ENCODE measurements at regions not wholly inside any gene's neighbourhood (a gene's known extent, or its start where the extent isn't known, plus 50 kb on each side); places are given as distances from the start of the nearest gene placed in this dataset.

DNA sequence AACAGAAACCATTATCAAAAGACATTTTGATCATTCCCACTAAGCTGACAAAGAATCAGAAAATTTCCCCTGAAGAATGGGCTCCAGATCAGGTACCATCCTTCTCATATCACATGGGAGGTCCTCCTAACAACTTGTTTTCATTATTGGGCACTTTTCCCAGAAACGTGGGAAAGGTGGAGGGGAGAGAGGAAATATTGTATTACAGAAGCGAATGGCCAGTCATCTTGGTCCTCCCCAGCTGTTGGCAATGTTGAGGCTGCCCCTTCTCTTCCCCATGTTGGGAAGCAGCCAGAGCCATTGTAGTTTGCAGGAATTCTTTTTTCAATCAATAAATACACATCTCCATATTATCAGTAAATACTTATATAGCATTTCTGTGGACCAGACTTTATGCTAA lies 126.2 kb upstream of the ZNF608 start:
- TF ChIP-seq, protein P1, sequence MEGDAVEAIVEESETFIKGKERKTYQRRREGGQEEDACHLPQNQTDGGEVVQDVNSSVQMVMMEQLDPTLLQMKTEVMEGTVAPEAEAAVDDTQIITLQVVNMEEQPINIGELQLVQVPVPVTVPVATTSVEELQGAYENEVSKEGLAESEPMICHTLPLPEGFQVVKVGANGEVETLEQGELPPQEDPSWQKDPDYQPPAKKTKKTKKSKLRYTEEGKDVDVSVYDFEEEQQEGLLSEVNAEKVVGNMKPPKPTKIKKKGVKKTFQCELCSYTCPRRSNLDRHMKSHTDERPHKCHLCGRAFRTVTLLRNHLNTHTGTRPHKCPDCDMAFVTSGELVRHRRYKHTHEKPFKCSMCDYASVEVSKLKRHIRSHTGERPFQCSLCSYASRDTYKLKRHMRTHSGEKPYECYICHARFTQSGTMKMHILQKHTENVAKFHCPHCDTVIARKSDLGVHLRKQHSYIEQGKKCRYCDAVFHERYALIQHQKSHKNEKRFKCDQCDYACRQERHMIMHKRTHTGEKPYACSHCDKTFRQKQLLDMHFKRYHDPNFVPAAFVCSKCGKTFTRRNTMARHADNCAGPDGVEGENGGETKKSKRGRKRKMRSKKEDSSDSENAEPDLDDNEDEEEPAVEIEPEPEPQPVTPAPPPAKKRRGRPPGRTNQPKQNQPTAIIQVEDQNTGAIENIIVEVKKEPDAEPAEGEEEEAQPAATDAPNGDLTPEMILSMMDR (IDR thresholded peaks at IDR 0.05 in 4 of 5, conservative IDR thresholded peaks at IDR 0.05 in 1 of 5) = no peak
- no peak for TF ChIP-seq POLR2A (IDR thresholded peaks at IDR 0.05)

All from gastrocnemius medialis (tissue), 4 donors.